Gastrocnemius medialis (tissue), 4 donors: ENCODE measurements at regions not wholly inside any gene's neighbourhood (a gene's known extent, or its start where the extent isn't known, plus 50 kb on each side); places are given as distances from the start of the nearest gene placed in this dataset.

ENCODE experiments used
- ATAC-seq, 2 donors: fragments of 150-250 bp; one replicate each; pipeline ENCODE4 v1.9.1; 2016
- DNase-seq, 2 donors: peaks; one replicate each; pipeline ENCODE4 v3.0.0-alpha.2; 2019
- H3K27ac ChIP-seq, 4 donors: fragments of 200-600 bp; sonication (generic); 1 replicate in 1 of 4; 2 replicates in 3 of 4; pipeline ENCODE4 v1.5.1; 2016 to 2018; ENCODE audit warnings: mild to moderate bottlenecking in 2 of 4, moderate library complexity in 1 of 4
- H3K27me3 ChIP-seq, 3 donors: fragments of 200-600 bp; sonication (generic) in 2 of 3; 1 replicate in 1 of 3; 2 replicates in 2 of 3; pipeline versions ENCODE4 v1.5.1 to v1.6.0; 2016 to 2019; ENCODE audit warnings: mild to moderate bottlenecking in 1 of 3, moderate library complexity in 1 of 3
- H3K36me3 ChIP-seq, 2 donors: fragments of 200-600 bp; sonication (generic) in 1 of 2; one replicate each; pipeline ENCODE4 v1.5.1; 2017 to 2018
- H3K4me1 ChIP-seq, 2 donors: fragments of 200-600 bp; sonication (generic) in 1 of 2; one replicate each; pipeline ENCODE4 v1.5.1; 2016 to 2017; ENCODE audit warnings: mild to moderate bottlenecking in 2 of 2
- H3K4me3 ChIP-seq, 4 donors: fragments of 200-600 bp; sonication (generic) in 3 of 4; 1 replicate in 1 of 4; 2 replicates in 3 of 4; pipeline ENCODE4 v1.5.1; 2016 to 2019; ENCODE audit warnings: mild to moderate bottlenecking in 2 of 4
- H3K9me3 ChIP-seq, 3 donors: fragments of 200-600 bp; sonication (generic) in 2 of 3; 1 replicate in 1 of 3; 2 replicates in 2 of 3; pipeline ENCODE4 v1.5.1; 2016 to 2019
- CTCF ChIP-seq, 5 experiments: fragments of 450-650 bp in 3 of 5; fragments of 200-600 bp in 2 of 5; sonication (generic) in 2 of 5; IDR thresholded peaks in 4 of 5; conservative IDR thresholded peaks in 1 of 5; 1 replicate in 4 of 5; 2 replicates in 1 of 5; pipeline ENCODE4 v1.5.1; 2016 to 2019; ENCODE audit warnings: antibody characterized with exemption in 5 of 5, mild to moderate bottlenecking in 3 of 5, moderate library complexity in 3 of 5
- POLR2A ChIP-seq, 2 donors: fragments of 450-650 bp; IDR thresholded peaks; one replicate each; pipeline ENCODE4 v1.6.1; 2017; ENCODE audit warnings: antibody characterized with exemption in 2 of 2, mild to moderate bottlenecking in 2 of 2, moderate library complexity in 2 of 2
- in situ Hi-C, 4 donors: fragments of 200-750 bp; cut with MboI; loops; one replicate each; pipeline versions ENCODE4 v1.15.0 to v1.8.0; 2017; ENCODE audit warnings: low sequenced_read_pairs in 4 of 4
- intact Hi-C: fragments of 100-400 bp; cut with DNase I; formaldehyde crosslinking; loops from one replicate; pipeline ENCODE4 v1.15.1; 2023; ENCODE audit warnings: low total_unique reads

- H3K4me1 ChIP-seq = no peaks in the 10 kb centered on the region
- ATAC-seq = no peak
- H3K36me3 ChIP-seq = no peaks in the 10 kb centered on the region
- H3K27ac ChIP-seq = no peak overlapping the region
- intact Hi-C loops (no loop called here), in situ Hi-C loops (no loop called here)
- no peaks in the 10 kb centered on the region for H3K9me3 ChIP-seq
- DNase-seq = no peak
- no peak for TF ChIP-seq POLR2A (IDR thresholded peaks at IDR 0.05)
- TF ChIP-seq CTCF (IDR thresholded peaks at IDR 0.05 in 4 of 5, conservative IDR thresholded peaks at IDR 0.05 in 1 of 5) = no peak
- H3K27me3 ChIP-seq = peaks cover 0 to 3% (median 0%) of the 10 kb centered on the region in 3 donors
- H3K4me3 ChIP-seq = no peak overlapping the region
These were observed 77.8 kb upstream of the SHB start for GRCh38 chr9:38146844-38147243.

GRCh38 chr9:38145526-38146053, 76.6 kb upstream of the SHB start:
- in situ Hi-C loops = no loop called here
- TF ChIP-seq POLR2A (IDR thresholded peaks at IDR 0.05) (no peak), CTCF (IDR thresholded peaks at IDR 0.05 in 4 of 5, conservative IDR thresholded peaks at IDR 0.05 in 1 of 5) (no peak)
- no peak overlapping the region for H3K4me3 ChIP-seq
- no peak for DNase-seq
- no peak overlapping the region for H3K27ac ChIP-seq
- no peaks in the 10 kb centered on the region for H3K9me3 ChIP-seq
- no peaks in the 10 kb centered on the region for H3K36me3 ChIP-seq
- no peaks in the 10 kb centered on the region for H3K4me1 ChIP-seq
- ATAC-seq = no peak
- peaks cover 0 to 4% (median 1%) of the 10 kb centered on the region in 3 donors for H3K27me3 ChIP-seq
- intact Hi-C loops = no loop called here

GRCh38 chr9:38144421-38144820, 75.4 kb upstream of the SHB start:
- in situ Hi-C loops (no loop called here), intact Hi-C loops (no loop called here)
- Histone ChIP-seq H3K9me3 (no peaks in the 10 kb centered on the region), H3K4me1 (no peaks in the 10 kb centered on the region), H3K4me3 (no peak overlapping the region), H3K27me3 (peaks cover 0 to 11% (median 6%) of the 10 kb centered on the region in 3 donors), H3K27ac (no peak overlapping the region), H3K36me3 (no peaks in the 10 kb centered on the region)
- TF ChIP-seq CTCF (IDR thresholded peaks at IDR 0.05 in 4 of 5, conservative IDR thresholded peaks at IDR 0.05 in 1 of 5) (no peak), POLR2A (IDR thresholded peaks at IDR 0.05) (no peak)
- DNase-seq (no peak), ATAC-seq (no peak)

GRCh38 chr9:38141746-38142591, 72.9 kb upstream of the SHB start:
- Histone ChIP-seq H3K27me3 (peaks cover 0 to 11% (median 3%) of the 10 kb centered on the region in 3 donors), H3K4me1 (no peaks in the 10 kb centered on the region), H3K4me3 (no peak overlapping the region), H3K36me3 (no peaks in the 10 kb centered on the region), H3K27ac (no peak overlapping the region), H3K9me3 (no peaks in the 10 kb centered on the region)
- ATAC-seq = no peak
- no peak for DNase-seq
- intact Hi-C loops = no loop called here
- TF ChIP-seq POLR2A (IDR thresholded peaks at IDR 0.05) = no peak
- TF ChIP-seq CTCF (IDR thresholded peaks at IDR 0.05 in 4 of 5, conservative IDR thresholded peaks at IDR 0.05 in 1 of 5) = no peak
- in situ Hi-C loops = no loop called here
